ENCODE measurements at regions not wholly inside any gene's neighbourhood (a gene's known extent, or its start where the extent isn't known, plus 50 kb on each side); places are given as distances from the start of the nearest gene placed in this dataset.

DNA sequence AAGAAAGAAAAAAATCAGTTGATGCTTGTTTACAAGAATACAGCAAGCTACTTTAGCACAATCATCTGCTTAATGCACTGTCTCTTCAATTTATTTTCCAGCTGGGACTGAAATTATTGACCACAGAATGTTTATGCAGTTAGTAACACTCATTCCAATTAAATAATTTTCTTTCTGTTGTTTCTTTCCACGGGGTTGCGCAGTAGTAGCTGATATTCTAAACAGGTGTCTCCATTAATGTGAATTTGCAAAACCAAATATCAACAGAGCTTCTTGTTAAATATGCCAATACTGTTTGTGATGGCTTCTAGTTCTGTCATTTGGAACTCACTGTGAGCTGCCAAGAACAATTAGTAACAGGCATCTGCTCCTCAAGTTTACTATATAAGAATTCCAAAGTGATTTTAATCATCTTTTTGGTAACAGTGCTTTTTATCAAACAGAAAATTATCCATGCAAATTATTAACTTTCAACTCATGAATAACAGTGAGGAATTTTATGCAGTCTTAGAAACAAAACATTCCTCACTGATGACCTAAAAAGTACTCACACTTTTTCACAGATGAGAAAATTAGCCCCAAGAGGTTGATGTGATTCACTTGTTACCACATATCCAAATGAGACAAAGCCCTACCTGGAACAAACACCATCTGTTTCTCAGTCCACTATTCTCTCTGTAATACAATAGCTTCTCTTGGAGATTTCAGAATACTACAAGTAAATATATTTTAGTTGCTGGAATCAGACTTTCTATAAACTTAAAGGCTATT lies 567.6 kb upstream of the RGMB start:
- Histone ChIP-seq H3K27ac (ENCODE audit: insufficient read depth in 1 of 2, low read depth in 1 of 2, low read length in 2 of 2, poor library complexity in 1 of 2, severe bottlenecking in 2 of 2) (no peak overlapping the region), H3K36me3 (ENCODE audit: control insufficient read depth in 4 of 4, insufficient read depth in 4 of 4, low read length in 3 of 4) (no peaks in the 10 kb centered on the region), H3K4me3 (ENCODE audit: control insufficient read depth in 1 of 7, extremely low read depth in 1 of 7, insufficient read depth in 4 of 7, low read depth in 2 of 7, low read length in 6 of 7) (no peak overlapping the region), H3K9me3 (ENCODE audit: control extremely low read depth in 1 of 5, control insufficient read depth in 4 of 5, insufficient read depth in 2 of 5, low read depth in 1 of 5, low read length in 4 of 5) (no peaks in the 10 kb centered on the region), H3K4me1 (ENCODE audit: control extremely low read depth in 1 of 4, control insufficient read depth in 4 of 4, insufficient read depth in 4 of 4, low read length in 3 of 4) (no peaks in the 10 kb centered on the region), H3K27me3 (replicated peaks in 2 of 5; ENCODE audit: control insufficient read depth in 4 of 5, insufficient read depth in 5 of 5, low read length in 4 of 5) (no peaks in the 10 kb centered on the region)
- WGBS (ENCODE audit: insufficient coverage): 100% methylated on average over 2 of the region's 2 CpGs
- ChIA-PET POLR2A (no interaction called here), CTCF (interaction anchor here (1.1 to 1.5 kb wide), 2 partner anchors 12 to 49 kb away, joined by 3 read pairs; no protein-coding TSS in a partner anchor)
- DNase-seq: no peak

DNA sequence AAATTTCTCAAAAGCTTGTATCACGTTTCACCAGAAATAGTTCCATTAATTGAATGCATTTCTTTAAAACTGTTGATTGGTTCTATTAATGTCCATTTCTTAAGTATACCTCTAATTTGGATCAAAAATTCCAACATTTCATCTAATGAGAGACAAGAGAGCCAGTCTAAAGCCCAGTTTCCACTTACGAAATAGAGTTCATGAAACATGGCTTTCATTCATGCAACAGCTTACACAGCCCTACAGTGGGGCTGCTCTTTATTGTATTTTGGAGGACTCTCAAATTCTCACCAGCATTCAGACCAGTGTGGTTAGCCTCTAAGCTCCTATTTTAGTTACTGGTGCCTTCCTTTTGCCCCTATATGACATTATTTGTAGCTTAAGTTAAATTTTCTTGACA lies 566.9 kb upstream of the RGMB start:
- CTCF ChIA-PET: interaction anchor here (1.1 to 1.5 kb wide), 2 partner anchors 12 to 49 kb away, joined by 3 read pairs; no protein-coding TSS in a partner anchor
- DNase-seq: no peak
- no peaks in the 10 kb centered on the region for H3K36me3 ChIP-seq (ENCODE audit: control insufficient read depth in 4 of 4, insufficient read depth in 4 of 4, low read length in 3 of 4)
- H3K4me1 ChIP-seq (ENCODE audit: control extremely low read depth in 1 of 4, control insufficient read depth in 4 of 4, insufficient read depth in 4 of 4, low read length in 3 of 4): no peaks in the 10 kb centered on the region
- H3K4me3 ChIP-seq (ENCODE audit: control insufficient read depth in 1 of 7, extremely low read depth in 1 of 7, insufficient read depth in 4 of 7, low read depth in 2 of 7, low read length in 6 of 7): no peak overlapping the region
- POLR2A ChIA-PET: no interaction called here
- no peaks in the 10 kb centered on the region for H3K9me3 ChIP-seq (ENCODE audit: control extremely low read depth in 1 of 5, control insufficient read depth in 4 of 5, insufficient read depth in 2 of 5, low read depth in 1 of 5, low read length in 4 of 5)
- WGBS (ENCODE audit: insufficient coverage): 0% methylated on average over 1 of the region's 2 CpGs
- no peak overlapping the region for H3K27ac ChIP-seq (ENCODE audit: insufficient read depth in 1 of 2, low read depth in 1 of 2, low read length in 2 of 2, poor library complexity in 1 of 2, severe bottlenecking in 2 of 2)
- H3K27me3 ChIP-seq (replicated peaks in 2 of 5; ENCODE audit: control insufficient read depth in 4 of 5, insufficient read depth in 5 of 5, low read length in 4 of 5): no peaks in the 10 kb centered on the region

DNA sequence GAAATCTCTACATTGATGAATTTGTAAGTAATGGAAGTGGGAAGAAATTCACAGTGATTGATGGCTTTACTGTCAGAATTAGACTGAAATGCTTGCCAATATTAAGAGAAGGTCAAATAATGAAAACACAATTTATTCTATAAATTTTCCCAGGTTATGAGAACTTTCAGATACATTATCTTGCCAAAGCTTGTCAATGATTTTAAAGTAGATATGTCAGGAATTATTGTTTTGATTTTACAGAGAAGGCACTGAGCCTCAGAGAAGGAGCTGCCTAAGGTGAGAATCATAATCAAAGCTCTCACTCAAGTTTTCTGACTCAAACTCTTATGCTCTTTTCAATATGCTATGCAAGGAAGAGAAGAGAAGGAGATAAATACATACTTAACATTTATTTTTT lies 564.0 kb upstream of the RGMB start:
- Histone ChIP-seq H3K27ac (ENCODE audit: insufficient read depth in 1 of 2, low read depth in 1 of 2, low read length in 2 of 2, poor library complexity in 1 of 2, severe bottlenecking in 2 of 2) (no peak overlapping the region), H3K9me3 (ENCODE audit: control extremely low read depth in 1 of 5, control insufficient read depth in 4 of 5, insufficient read depth in 2 of 5, low read depth in 1 of 5, low read length in 4 of 5) (no peaks in the 10 kb centered on the region), H3K4me1 (ENCODE audit: control extremely low read depth in 1 of 4, control insufficient read depth in 4 of 4, insufficient read depth in 4 of 4, low read length in 3 of 4) (no peaks in the 10 kb centered on the region), H3K4me3 (ENCODE audit: control insufficient read depth in 1 of 7, extremely low read depth in 1 of 7, insufficient read depth in 4 of 7, low read depth in 2 of 7, low read length in 6 of 7) (no peak overlapping the region), H3K27me3 (replicated peaks in 2 of 5; ENCODE audit: control insufficient read depth in 4 of 5, insufficient read depth in 5 of 5, low read length in 4 of 5) (no peaks in the 10 kb centered on the region), H3K36me3 (ENCODE audit: control insufficient read depth in 4 of 4, insufficient read depth in 4 of 4, low read length in 3 of 4) (no peaks in the 10 kb centered on the region)
- ChIA-PET POLR2A (no interaction called here), CTCF (no interaction called here)
- no peak for DNase-seq

DNA sequence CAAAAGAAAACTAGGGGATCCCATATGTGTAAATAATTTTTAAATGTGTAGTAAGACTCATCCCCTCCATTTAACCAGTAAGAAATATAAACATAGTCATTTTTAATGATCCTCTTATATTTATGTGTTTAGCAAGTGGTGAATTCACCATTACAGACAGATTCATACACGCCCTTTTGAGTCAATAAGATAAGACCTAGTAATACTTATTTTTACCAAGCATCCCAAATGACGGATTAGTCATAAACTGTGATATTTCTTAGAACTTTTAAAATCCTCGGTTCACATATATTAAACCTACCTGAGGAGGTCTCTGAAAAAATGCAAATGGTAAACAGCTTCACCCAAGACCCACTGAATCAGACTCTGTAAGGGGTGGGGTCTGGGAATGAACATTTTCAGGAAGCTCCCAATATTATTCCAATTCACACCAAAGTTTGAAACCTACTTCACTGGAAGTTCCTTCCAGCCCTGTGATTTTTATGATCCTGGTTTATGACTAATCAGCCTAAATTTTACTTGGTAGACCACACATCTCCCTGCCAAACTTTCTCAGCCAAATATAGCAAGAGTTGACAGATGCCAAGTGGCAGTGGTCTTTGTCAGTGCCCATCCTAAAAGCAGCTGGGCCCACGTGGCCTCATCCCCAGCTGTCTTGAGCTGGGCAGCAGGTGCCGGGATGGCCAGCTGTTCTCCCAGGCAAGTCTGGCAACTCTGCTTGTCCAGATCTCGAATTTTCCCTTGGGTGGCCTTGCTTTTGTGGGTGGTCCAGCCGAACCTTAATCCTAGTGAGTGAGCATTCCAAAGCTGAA lies 559.0 kb upstream of the RGMB start:
- no peaks in the 10 kb centered on the region for H3K36me3 ChIP-seq (ENCODE audit: control insufficient read depth in 4 of 4, insufficient read depth in 4 of 4, low read length in 3 of 4)
- DNase-seq: no peak
- ChIA-PET POLR2A (no interaction called here), CTCF (no interaction called here)
- H3K27ac ChIP-seq (ENCODE audit: insufficient read depth in 1 of 2, low read depth in 1 of 2, low read length in 2 of 2, poor library complexity in 1 of 2, severe bottlenecking in 2 of 2): no peak overlapping the region
- H3K4me1 ChIP-seq (ENCODE audit: control extremely low read depth in 1 of 4, control insufficient read depth in 4 of 4, insufficient read depth in 4 of 4, low read length in 3 of 4): no peaks in the 10 kb centered on the region
- no peaks in the 10 kb centered on the region for H3K9me3 ChIP-seq (ENCODE audit: control extremely low read depth in 1 of 5, control insufficient read depth in 4 of 5, insufficient read depth in 2 of 5, low read depth in 1 of 5, low read length in 4 of 5)
- 90% methylated on average over 3 of the region's 7 CpGs for WGBS (ENCODE audit: insufficient coverage)
- no peaks in the 10 kb centered on the region for H3K27me3 ChIP-seq (replicated peaks in 2 of 5; ENCODE audit: control insufficient read depth in 4 of 5, insufficient read depth in 5 of 5, low read length in 4 of 5)
- no peak overlapping the region for H3K4me3 ChIP-seq (ENCODE audit: control insufficient read depth in 1 of 7, extremely low read depth in 1 of 7, insufficient read depth in 4 of 7, low read depth in 2 of 7, low read length in 6 of 7)

DNA sequence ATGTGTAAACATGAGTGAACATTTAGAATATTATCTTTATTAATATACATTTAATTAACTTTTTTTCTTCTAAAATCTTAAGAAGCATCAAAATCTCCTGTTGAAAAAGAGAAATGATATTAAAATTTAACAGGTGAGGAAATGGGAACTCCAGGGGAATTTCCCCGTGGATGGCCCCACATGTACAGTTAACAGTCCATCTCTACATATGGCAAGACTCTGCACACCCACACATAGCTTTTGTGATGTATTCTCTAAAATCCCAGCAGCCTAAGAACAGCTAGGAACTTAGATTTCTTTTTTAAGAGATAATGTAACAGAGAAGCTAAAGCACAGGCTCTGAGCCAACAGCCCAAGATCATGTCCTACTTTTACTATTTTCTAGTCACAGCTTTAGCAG lies 556.3 kb upstream of the RGMB start:
- WGBS (ENCODE audit: insufficient coverage): no CpG with 5 or more reads among the region's 1 CpG
- POLR2A ChIA-PET: no interaction called here
- CTCF ChIA-PET: no interaction called here
- no peaks in the 10 kb centered on the region for H3K9me3 ChIP-seq (ENCODE audit: control extremely low read depth in 1 of 5, control insufficient read depth in 4 of 5, insufficient read depth in 2 of 5, low read depth in 1 of 5, low read length in 4 of 5)
- H3K4me3 ChIP-seq (ENCODE audit: control insufficient read depth in 1 of 7, extremely low read depth in 1 of 7, insufficient read depth in 4 of 7, low read depth in 2 of 7, low read length in 6 of 7): no peak overlapping the region
- no peak overlapping the region for H3K27ac ChIP-seq (ENCODE audit: insufficient read depth in 1 of 2, low read depth in 1 of 2, low read length in 2 of 2, poor library complexity in 1 of 2, severe bottlenecking in 2 of 2)
- no peaks in the 10 kb centered on the region for H3K27me3 ChIP-seq (replicated peaks in 2 of 5; ENCODE audit: control insufficient read depth in 4 of 5, insufficient read depth in 5 of 5, low read length in 4 of 5)
- no peak for DNase-seq
- H3K4me1 ChIP-seq (ENCODE audit: control extremely low read depth in 1 of 4, control insufficient read depth in 4 of 4, insufficient read depth in 4 of 4, low read length in 3 of 4): no peaks in the 10 kb centered on the region
- H3K36me3 ChIP-seq (ENCODE audit: control insufficient read depth in 4 of 4, insufficient read depth in 4 of 4, low read length in 3 of 4): no peaks in the 10 kb centered on the region

DNA sequence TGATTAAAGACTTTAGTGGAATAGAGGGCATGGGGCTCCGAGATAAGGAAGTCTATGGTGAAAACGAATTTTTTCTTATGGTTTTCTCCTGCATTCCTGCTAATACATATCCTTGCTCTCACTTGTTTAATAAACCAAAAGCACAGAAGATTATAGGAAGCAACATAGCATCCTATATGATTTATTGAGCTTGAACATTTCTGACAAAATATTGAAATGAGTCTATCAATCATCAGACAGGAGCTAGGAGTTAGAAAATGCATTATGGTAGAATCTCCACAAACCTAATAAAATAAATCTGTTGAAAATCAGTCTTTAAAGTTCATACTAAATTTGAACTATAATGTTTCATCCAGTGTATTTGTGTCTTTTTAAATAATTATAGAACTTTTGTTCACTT lies 554.6 kb upstream of the RGMB start:
- ChIA-PET POLR2A (no interaction called here), CTCF (interaction anchor here (1.6 kb wide), 1 partner anchor 12 kb away, joined by 3 read pairs; no protein-coding TSS in a partner anchor)
- no CpG with 5 or more reads among the region's 2 CpGs for WGBS (ENCODE audit: insufficient coverage)
- Histone ChIP-seq H3K9me3 (ENCODE audit: control extremely low read depth in 1 of 5, control insufficient read depth in 4 of 5, insufficient read depth in 2 of 5, low read depth in 1 of 5, low read length in 4 of 5) (no peaks in the 10 kb centered on the region), H3K36me3 (ENCODE audit: control insufficient read depth in 4 of 4, insufficient read depth in 4 of 4, low read length in 3 of 4) (no peaks in the 10 kb centered on the region), H3K4me1 (ENCODE audit: control extremely low read depth in 1 of 4, control insufficient read depth in 4 of 4, insufficient read depth in 4 of 4, low read length in 3 of 4) (no peaks in the 10 kb centered on the region), H3K4me3 (ENCODE audit: control insufficient read depth in 1 of 7, extremely low read depth in 1 of 7, insufficient read depth in 4 of 7, low read depth in 2 of 7, low read length in 6 of 7) (no peak overlapping the region), H3K27ac (ENCODE audit: insufficient read depth in 1 of 2, low read depth in 1 of 2, low read length in 2 of 2, poor library complexity in 1 of 2, severe bottlenecking in 2 of 2) (no peak overlapping the region), H3K27me3 (replicated peaks in 2 of 5; ENCODE audit: control insufficient read depth in 4 of 5, insufficient read depth in 5 of 5, low read length in 4 of 5) (no peaks in the 10 kb centered on the region)
- DNase-seq: no peak

DNA sequence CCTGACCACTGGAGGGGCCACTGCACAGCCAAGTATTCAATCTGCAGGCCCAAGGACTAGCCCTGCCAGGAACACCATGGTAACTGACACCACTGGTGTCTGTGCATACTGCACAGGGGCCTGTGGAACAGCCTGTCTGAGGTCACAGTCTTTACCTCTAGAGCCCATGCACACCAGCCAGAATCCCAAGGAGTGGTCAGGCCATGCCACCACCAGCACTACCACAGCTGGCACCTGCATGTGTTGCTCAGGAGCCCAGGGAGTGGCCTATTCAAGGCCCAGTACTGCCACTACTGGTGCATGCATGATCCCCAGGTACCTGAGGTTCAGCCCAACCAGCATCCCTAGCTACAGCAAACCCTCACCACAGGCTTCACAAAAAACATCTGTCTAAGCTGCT lies 546.0 kb upstream of the RGMB start:
- H3K27ac ChIP-seq (ENCODE audit: insufficient read depth in 1 of 2, low read depth in 1 of 2, low read length in 2 of 2, poor library complexity in 1 of 2, severe bottlenecking in 2 of 2): no peak overlapping the region
- peaks cover 0 to 6% (median 1%) of the 10 kb centered on the region in 5 experiments for H3K9me3 ChIP-seq (ENCODE audit: control extremely low read depth in 1 of 5, control insufficient read depth in 4 of 5, insufficient read depth in 2 of 5, low read depth in 1 of 5, low read length in 4 of 5)
- H3K27me3 ChIP-seq (replicated peaks in 2 of 5; ENCODE audit: control insufficient read depth in 4 of 5, insufficient read depth in 5 of 5, low read length in 4 of 5): no peaks in the 10 kb centered on the region
- no peaks in the 10 kb centered on the region for H3K36me3 ChIP-seq (ENCODE audit: control insufficient read depth in 4 of 4, insufficient read depth in 4 of 4, low read length in 3 of 4)
- no peak overlapping the region for H3K4me3 ChIP-seq (ENCODE audit: control insufficient read depth in 1 of 7, extremely low read depth in 1 of 7, insufficient read depth in 4 of 7, low read depth in 2 of 7, low read length in 6 of 7)
- ChIA-PET POLR2A (no interaction called here), CTCF (no interaction called here)
- no peak for DNase-seq
- no peaks in the 10 kb centered on the region for H3K4me1 ChIP-seq (ENCODE audit: control extremely low read depth in 1 of 4, control insufficient read depth in 4 of 4, insufficient read depth in 4 of 4, low read length in 3 of 4)

Measured in common myeloid progenitor, CD34-positive (primary cell).